Right lobe of liver (tissue), 6 donors: ENCODE measurements at regions not wholly inside any gene's neighbourhood (a gene's known extent, or its start where the extent isn't known, plus 50 kb on each side); places are given as distances from the start of the nearest gene placed in this dataset.

ENCODE experiments used
- ATAC-seq, 4 donors: fragments of 200-7000 bp; cut with Tn5 transposase; one replicate each; pipeline ENCODE4 v1.9.1; 2020; ENCODE audit warnings: mild to moderate bottlenecking in 4 of 4, moderate library complexity in 4 of 4
- DNase-seq, 3 donors: peaks; one replicate each; pipeline ENCODE4 v3.0.0-alpha.2; 2020
- H3K27ac ChIP-seq, 3 donors: fragments of 200-600 bp; one replicate each; pipeline ENCODE4 v1.8.0; 2022
- H3K27me3 ChIP-seq, 2 donors: fragments of 200-600 bp; one replicate each; pipeline ENCODE4 v1.8.0; 2022
- H3K36me3 ChIP-seq, 4 donors: fragments of 200-600 bp; sonication (generic) in 1 of 4; one replicate each; pipeline versions ENCODE4 v1.5.1 to v1.8.0; 2017 to 2022; ENCODE audit warnings: control low read depth in 1 of 4
- H3K4me1 ChIP-seq, 4 donors: fragments of 200-600 bp; sonication (generic) in 1 of 4; one replicate each; pipeline versions ENCODE4 v1.5.1 to v1.8.0; 2017 to 2022; ENCODE audit warnings: control low read depth in 1 of 4
- H3K4me3 ChIP-seq, 3 donors: fragments of 200-600 bp; one replicate each; pipeline ENCODE4 v1.8.0; 2022
- H3K9me3 ChIP-seq, 4 donors: fragments of 200-600 bp; sonication (generic) in 1 of 4; one replicate each; pipeline versions ENCODE4 v1.5.1 to v1.8.0; 2017 to 2022; ENCODE audit warnings: control low read depth in 1 of 4
- POLR2A ChIP-seq: fragments of 450-650 bp; IDR thresholded peaks from one replicate; pipeline ENCODE4 v1.6.1; 2017; ENCODE audit warnings: antibody characterized with exemption, mild to moderate bottlenecking
- WGBS: methylation state at CpG from one replicate; pipeline ENCODE4 v1.1.6; 2018; ENCODE audit warnings: low coverage, low lambda C conversion rate; ENCODE audit not compliant: insufficient coverage; ENCODE audit errors: missing lambda C conversion rate; 5-methylcytosine and 5-hydroxymethylcytosine counted together
- intact Hi-C, 2 donors: fragments of 100-400 bp; cut with DNase I; formaldehyde crosslinking; loops; one replicate each; pipeline versions ENCODE4 v1.11.2 to v1.14.1; 2022
- TF ChIP-seq, protein P1 (sequence below), 4 donors: fragments of 200-600 bp in 3 of 4; fragments of 450-650 bp in 1 of 4; IDR thresholded peaks; one replicate each; pipeline versions ENCODE4 v1.5.1 to v1.8.0; 2016 to 2022; ENCODE audit warnings: antibody characterized with exemption in 4 of 4, mild to moderate bottlenecking in 2 of 4
- donor health status: DM: no; HTN: yes; CAD: no.
- donor health status: DM: no; HTN: no; CAD: no.
- donor health status: DM: no; HTN: no; CAD: no.
- donor health status: DM: no; HTN: yes; CAD: no.
- donor health status: DM: no; HTN: yes; CAD: no.

DNA sequence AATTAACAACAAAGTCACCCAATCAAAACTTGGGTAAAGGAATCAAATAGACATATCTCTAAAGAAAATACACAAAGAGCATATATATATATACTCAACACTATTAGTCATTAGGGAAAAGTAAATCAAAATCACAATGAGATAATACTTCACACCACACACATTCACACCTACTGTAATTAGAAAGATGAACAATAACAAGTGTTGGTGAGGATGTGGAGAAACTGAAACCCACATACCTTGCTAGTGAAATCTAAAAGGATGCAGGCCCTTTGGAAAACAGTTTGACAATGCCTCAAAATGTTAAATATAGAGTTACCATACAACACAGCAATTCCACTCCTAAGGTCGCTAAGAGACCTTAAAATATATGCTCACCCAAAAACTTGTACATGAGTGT lies 177.1 kb downstream of the ANKRD60 start:
- no peak for ATAC-seq
- intact Hi-C loops = no loop called here
- TF ChIP-seq, protein P1, sequence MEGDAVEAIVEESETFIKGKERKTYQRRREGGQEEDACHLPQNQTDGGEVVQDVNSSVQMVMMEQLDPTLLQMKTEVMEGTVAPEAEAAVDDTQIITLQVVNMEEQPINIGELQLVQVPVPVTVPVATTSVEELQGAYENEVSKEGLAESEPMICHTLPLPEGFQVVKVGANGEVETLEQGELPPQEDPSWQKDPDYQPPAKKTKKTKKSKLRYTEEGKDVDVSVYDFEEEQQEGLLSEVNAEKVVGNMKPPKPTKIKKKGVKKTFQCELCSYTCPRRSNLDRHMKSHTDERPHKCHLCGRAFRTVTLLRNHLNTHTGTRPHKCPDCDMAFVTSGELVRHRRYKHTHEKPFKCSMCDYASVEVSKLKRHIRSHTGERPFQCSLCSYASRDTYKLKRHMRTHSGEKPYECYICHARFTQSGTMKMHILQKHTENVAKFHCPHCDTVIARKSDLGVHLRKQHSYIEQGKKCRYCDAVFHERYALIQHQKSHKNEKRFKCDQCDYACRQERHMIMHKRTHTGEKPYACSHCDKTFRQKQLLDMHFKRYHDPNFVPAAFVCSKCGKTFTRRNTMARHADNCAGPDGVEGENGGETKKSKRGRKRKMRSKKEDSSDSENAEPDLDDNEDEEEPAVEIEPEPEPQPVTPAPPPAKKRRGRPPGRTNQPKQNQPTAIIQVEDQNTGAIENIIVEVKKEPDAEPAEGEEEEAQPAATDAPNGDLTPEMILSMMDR (IDR thresholded peaks at IDR 0.05) = no peak
- no peak for TF ChIP-seq POLR2A
- Histone ChIP-seq H3K9me3 (no peaks in the 10 kb centered on the region), H3K27ac (no peak overlapping the region), H3K36me3 (no peaks in the 10 kb centered on the region), H3K4me1 (no peaks in the 10 kb centered on the region), H3K4me3 (no peak overlapping the region), H3K27me3 (no peaks in the 10 kb centered on the region)
- DNase-seq = no peak
- 10% methylated on average over 1 of the region's 1 CpG for WGBS

DNA sequence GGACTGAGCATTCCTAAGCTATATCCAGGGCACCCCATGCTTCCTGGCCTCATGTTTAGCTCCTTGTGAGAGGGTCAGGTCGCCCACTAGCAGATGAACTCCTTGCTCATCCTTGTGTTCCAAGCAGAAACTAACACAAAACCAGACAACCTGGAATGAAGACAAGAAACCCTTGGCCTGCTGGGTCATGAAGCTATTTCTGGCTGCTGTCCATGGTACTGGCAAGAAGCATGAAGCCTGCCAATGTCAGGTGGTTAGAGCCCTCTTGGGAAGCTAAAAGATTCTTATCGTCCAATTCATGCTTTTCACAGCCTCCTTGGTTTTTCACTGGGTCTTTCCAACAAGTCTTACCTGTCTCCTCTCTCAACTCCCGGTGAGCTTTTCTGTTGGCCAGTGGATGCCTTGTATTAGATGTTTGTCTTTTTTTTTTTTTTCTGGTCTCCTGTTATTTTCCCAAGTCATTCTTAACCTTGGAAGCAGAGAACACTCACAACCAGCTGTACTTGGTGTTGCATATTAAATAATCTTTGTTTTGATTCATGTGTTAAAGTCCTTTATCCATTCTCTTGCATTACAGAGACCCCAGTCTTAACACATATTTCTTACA lies 180.3 kb downstream of the ANKRD60 start:
- H3K9me3 ChIP-seq = no peaks in the 10 kb centered on the region
- TF ChIP-seq, protein P1 (IDR thresholded peaks at IDR 0.05) = no peak
- no peak for TF ChIP-seq POLR2A
- no peak overlapping the region for H3K27ac ChIP-seq
- ATAC-seq (no peak), DNase-seq (no peak)
- H3K4me1 ChIP-seq = no peaks in the 10 kb centered on the region
- H3K27me3 ChIP-seq = no peaks in the 10 kb centered on the region
- intact Hi-C loops = no loop called here
- WGBS = 16% methylated on average over 3 of the region's 3 CpGs
- H3K4me3 ChIP-seq = no peak overlapping the region
- H3K36me3 ChIP-seq = no peaks in the 10 kb centered on the region

DNA sequence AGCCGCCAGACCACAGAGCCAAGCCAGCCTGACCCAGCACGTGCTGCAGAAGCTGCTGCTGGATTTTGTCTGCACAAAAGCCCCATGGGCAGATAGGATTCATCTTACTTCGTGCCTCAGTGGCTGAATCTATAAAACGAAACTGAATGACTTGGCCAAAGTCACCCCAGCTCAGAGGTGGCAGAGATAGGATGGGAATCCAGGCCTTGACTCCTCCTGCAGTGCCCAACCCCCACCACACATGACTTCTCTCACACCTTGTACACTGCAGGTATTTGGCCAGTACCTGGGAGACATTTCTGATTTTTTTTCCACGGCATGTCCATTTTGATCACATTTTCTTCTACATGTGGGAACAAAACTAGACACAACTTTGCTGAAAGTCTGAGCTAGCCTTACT lies 182.1 kb downstream of the ANKRD60 start:
- TF ChIP-seq, protein P1 (IDR thresholded peaks at IDR 0.05) = no peak
- H3K36me3 ChIP-seq = no peaks in the 10 kb centered on the region
- no peaks in the 10 kb centered on the region for H3K27me3 ChIP-seq
- intact Hi-C loops = no loop called here
- H3K27ac ChIP-seq = no peak overlapping the region
- no peak overlapping the region for H3K4me3 ChIP-seq
- WGBS = 88% methylated on average over 1 of the region's 5 CpGs
- DNase-seq (no peak), ATAC-seq (no peak)
- H3K4me1 ChIP-seq = no peaks in the 10 kb centered on the region
- no peaks in the 10 kb centered on the region for H3K9me3 ChIP-seq

DNA sequence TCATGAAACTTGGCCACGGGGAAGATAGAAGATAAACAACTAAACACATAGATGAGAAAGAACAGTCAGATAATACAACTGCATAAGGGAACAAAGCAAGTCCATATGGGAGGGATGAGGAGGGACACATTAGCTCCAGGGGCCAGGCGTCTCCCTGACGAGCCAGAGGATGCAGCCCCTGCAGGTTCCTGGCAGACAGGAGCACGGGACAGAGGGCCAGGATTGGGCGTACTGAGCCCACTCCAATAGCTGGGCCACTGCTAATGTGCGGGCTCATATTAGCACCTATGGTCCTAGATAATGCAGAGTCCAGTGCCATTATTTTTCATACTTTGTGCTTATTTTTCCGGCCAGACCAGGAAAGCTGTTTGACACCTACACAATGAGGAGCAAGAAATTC lies 182.9 kb downstream of the ANKRD60 start:
- ATAC-seq = no peak
- no peak overlapping the region for H3K27ac ChIP-seq
- no peak for DNase-seq
- intact Hi-C loops = no loop called here
- H3K9me3 ChIP-seq = no peaks in the 10 kb centered on the region
- no peaks in the 10 kb centered on the region for H3K4me1 ChIP-seq
- H3K27me3 ChIP-seq = no peaks in the 10 kb centered on the region
- H3K4me3 ChIP-seq = no peak overlapping the region
- TF ChIP-seq POLR2A = no peak
- TF ChIP-seq, protein P1 (IDR thresholded peaks at IDR 0.05) = no peak
- no peaks in the 10 kb centered on the region for H3K36me3 ChIP-seq
- 28% methylated on average over 2 of the region's 7 CpGs for WGBS
